ENCODE measurements at regions not wholly inside any gene's neighbourhood (a gene's known extent, or its start where the extent isn't known, plus 50 kb on each side); places are given as distances from the start of the nearest gene placed in this dataset.
"Not testable (repeated sequence)": the region's sequence is repeated elsewhere in the genome, so short reads cannot be mapped to it uniquely, and the experiment has no call there.

GRCh38 chr13:79190932-79191331, 215.1 kb downstream of the RBM26 start:
- no peak for DNase-seq (ENCODE audit: low read depth, low spot score)

- no peak for DNase-seq (ENCODE audit: low read depth, low spot score)
Observed at GRCh38 chr13:79187917-79188690, 218.0 kb downstream of the RBM26 start.

GRCh38 chr13:79185580-79185979, 220.5 kb downstream of the RBM26 start:
- no peak for DNase-seq (ENCODE audit: low read depth, low spot score)

DNA sequence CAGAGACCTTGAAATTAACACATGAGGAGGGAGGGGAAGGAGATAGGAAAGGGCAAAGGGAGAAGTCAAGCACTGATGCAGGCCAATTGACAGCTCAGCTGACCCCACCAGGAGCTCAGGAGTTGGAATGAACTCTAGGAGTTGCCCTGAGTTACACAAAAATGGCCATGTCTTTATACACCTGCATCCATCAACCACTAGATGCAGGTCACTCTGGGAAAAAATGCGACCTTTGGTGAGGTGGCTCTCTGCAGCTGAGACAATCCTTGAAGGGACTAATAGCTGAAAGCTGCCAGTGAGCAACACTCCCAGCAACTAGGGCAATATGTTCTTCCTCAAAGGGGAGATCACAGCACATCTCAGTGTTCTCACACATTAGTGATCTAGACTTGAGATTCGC, 222.8 kb downstream of the RBM26 start:
- DNase-seq (ENCODE audit: low read depth, low spot score): no peak

GRCh38 chr13:79173691-79174090, 232.4 kb downstream of the RBM26 start:
- not testable (repeated sequence) for DNase-seq (ENCODE audit: low read depth, low spot score)

GRCh38 chr13:79172924-79173323, 233.1 kb downstream of the RBM26 start:
- not testable (repeated sequence) for DNase-seq (ENCODE audit: low read depth, low spot score)

DNA sequence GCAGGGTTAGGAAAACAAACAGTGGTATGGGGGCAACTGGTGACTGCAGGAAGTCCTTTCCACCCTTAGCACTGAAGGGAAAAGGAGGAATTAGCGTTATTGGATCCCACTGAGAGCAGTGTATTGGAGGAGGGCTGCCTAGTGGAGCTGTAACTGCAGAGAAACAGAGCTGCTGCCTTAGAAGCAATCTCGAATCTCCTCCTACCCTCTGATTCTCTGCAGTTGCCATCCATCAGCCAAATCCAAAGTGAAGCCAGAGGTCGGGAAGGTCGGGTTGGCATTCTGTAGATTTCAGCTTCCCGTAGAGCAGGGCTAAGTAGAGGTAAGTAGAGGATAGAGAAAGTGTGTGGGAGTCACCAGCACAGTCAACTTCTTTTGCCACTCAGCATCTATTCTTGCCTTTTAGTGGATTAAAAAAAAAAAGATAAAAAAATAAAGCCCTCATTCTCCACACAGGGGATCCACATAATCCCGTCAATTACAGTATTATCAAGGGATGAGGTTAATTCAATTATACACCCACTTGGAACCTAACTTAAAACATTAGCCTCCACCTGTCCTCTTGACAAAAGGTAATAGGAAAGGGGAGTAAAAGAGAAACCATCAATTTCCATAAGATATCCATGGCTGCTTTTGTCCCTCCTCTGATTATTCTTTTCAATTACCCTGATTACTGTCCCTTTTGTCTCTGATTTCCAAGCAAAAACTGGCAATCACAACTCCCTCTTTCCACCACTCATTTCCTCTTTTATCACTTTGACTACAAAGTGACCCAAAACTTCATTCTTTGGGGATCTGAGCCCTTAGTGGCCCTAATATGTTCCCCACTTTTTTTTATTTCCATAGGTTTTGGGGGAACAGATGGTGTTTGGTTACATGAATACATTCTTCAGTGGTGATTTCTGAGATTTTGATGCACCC, 234.7 kb downstream of the RBM26 start:
- peak; percentile 9 for DNase-seq (ENCODE audit: low read depth, low spot score)

DNA sequence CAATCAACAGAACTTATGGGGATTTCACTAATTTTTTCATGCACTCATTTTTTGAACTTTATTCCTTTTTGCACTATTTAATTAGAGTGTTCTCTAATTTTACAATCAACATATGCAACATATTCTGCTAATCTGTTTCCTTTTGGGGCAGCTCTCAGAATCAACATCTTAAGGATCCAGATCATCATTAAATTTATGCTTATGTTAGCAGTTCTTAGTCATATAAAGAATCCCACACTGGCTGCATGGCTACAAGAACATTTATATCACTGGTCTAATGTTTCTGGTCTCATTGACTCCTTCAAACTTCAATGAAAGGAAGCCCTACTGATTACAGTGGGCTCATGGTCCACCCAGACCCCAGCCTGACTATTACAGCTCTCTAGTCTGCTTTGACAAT, 245.2 kb downstream of the RBM26 start:
- no peak for DNase-seq (ENCODE audit: low read depth, low spot score)

GRCh38 chr13:79155883-79156282, 250.2 kb downstream of the RBM26 start:
- DNase-seq (ENCODE audit: low read depth, low spot score): no peak

- DNase-seq (ENCODE audit: low read depth, low spot score): no peak
Observed at GRCh38 chr13:79149210-79149609, 256.8 kb downstream of the RBM26 start.

DNA sequence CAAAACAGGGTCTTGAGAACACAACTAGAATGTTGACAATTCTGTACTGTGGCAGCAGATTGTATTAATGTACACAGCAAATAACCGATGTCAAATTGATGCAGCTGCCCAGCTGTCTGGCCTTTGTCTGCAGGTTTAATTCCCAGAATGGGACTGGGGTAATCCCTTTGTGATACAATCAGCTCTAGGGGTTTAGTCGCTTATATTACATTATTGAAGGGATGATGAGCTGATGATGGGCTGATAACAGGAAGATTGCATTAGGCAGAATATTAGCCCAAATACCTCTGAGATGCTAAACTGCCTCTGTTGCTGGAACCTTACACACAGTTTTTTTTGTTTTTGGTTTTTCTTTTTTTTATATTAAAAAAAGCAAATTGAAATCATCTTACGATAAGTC, 265.0 kb downstream of the RBM26 start:
- DNase-seq (ENCODE audit: low read depth, low spot score): no peak

- DNase-seq (ENCODE audit: low read depth, low spot score): no peak
Observed at GRCh38 chr13:79128158-79128557, 277.9 kb downstream of the RBM26 start.

DNA sequence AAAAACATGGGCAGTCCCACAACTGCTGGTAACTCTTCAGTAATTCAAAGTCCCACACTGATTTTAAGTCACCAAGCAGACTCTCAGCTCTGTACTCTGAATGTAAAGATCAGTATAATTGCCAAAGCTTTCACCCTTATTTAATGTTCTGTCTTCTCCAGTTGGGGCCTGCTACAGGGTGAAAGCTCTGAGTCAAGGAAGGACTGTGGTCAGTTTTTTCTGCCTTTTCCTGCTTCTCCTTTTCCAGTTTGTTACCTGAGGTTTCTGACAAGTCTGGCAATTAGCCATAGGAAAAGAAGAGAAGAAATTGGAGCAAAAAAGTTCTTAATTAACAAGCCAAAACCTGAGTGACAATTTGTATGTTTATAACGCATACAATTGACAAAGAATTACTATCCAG, 279.3 kb downstream of the RBM26 start:
- no peak for DNase-seq (ENCODE audit: low read depth, low spot score)

DNA sequence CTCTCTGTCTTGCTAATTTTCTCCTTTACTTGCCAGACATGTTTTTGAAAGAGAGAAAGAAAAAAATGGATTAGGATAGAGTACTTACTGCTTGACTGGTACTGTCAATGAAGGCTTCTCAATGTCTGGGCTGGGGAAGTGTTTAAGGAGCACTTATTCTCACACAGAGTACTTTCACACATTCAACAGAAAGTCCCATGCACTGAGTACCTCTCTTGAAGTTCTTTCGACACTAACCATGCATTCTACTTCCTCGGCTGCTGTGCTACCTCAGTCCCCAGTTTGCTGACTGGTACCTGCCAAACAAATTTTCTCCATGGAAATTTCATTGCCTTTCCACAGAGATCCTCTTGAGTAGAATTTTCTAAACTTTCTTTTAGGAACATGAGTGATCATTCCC, 281.9 kb downstream of the RBM26 start:
- no peak for DNase-seq (ENCODE audit: low read depth, low spot score)

GRCh38 chr13:79121286-79121685, 284.8 kb downstream of the RBM26 start:
- DNase-seq (ENCODE audit: low read depth, low spot score): no peak

GRCh38 chr13:79119578-79120107, 286.4 kb downstream of the RBM26 start:
- no peak for DNase-seq (ENCODE audit: low read depth, low spot score)

GRCh38 chr13:79112016-79112415, 294.0 kb downstream of the RBM26 start:
- no peak for DNase-seq (ENCODE audit: low read depth, low spot score)

DNA sequence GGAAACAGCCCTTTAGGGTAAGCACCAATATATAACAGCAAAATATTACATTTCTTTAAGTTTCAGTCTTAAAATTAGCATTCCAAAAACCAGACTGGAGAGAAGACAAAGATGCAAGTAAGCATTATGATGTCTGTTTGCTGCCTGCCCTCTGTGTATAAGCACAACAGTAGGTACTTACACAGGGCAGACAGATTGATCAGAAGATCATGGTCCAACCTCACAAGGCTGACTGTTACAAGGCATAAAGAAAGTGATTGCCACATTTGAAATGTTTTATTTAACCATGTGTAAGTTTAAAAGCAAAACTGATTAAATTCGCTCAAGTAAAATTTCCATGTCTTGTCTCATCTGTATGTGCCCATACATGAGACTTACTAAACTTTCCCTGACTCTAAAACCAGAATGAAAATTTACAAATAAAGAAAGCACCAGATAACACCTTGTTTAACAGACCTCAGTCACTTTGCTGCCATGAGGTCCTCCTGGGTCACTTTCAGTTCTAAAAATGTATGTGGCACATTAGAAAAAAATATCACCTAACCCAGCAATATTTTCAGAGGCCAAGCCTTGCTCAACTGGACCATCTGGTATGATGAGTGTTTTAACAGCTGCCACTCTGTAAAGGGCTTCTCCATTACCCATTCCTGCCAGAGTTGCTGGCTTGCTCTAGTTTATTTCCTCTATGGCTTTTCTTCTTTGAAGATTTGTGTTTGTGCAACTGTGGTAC, 297.0 kb downstream of the RBM26 start:
- DNase-seq (ENCODE audit: low read depth, low spot score): no peak

DNA sequence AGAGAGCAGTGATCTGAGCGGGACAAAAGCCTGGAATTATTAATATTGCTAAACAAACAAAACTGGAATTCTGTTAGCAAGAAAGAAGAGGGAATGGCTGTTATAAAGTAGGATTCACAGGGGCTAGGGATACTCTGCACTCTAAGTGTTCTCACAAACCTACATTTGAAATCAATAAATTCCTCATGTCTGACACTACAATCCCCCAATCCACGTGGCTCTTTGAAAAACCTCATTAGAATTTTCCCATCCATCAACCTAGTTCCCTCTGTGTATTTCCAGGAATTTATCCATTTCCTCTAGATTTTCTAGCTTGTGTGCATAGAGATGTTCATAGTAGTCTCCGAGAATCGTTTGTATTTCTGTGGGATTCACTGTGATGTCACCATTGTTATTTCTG, 307.5 kb downstream of the RBM26 start:
- DNase-seq (ENCODE audit: low read depth, low spot score): no peak

DNA sequence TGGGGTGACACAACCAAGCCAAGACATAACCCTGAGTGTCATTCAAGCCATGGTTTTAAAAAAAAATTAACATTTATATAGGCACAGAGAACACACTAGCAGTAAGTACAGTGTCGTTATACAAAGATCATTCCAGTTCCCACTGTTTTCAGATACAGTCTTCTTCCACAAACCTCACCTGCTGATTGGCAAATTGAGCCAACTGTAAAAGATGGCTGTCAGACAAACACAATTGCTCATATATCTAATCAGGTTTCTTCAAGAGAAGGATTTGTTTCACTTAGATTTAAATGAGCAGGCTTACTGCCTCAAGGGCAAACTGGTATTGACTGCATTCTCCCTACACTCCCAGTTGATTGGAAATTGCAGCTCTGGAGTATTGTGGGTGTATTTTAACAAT, 308.9 kb downstream of the RBM26 start:
- DNase-seq (ENCODE audit: low read depth, low spot score): no peak

- DNase-seq (ENCODE audit: low read depth, low spot score): no peak
Observed at GRCh38 chr13:79096099-79096498, 310.0 kb downstream of the RBM26 start.
